ENCODE measurements at regions not wholly inside any gene's neighbourhood (a gene's known extent, or its start where the extent isn't known, plus 50 kb on each side); places are given as distances from the start of the nearest gene placed in this dataset.

DNA sequence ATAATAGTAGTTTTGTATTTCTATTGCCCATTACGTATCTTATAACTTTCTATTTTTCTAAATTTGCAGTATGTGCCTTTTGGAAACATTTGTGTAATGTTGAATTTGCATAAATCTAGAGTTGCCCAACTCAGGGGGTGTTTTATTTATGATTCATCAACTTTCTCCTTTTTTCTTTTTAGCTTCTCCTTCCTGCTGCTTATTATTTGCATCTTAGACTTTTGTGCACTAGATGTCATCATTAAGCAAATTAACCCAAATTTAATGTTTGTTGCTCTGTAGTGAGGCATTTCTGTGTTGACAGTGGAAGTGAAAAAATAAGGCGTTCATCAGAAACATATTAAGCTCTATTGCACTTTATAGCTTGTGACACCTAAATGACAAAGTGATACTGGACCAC is 56.2 kb upstream of the ZBED5 start:
- no peak for TF ChIP-seq POLR2A (IDR thresholded peaks at IDR 0.05; ENCODE audit: low read depth, low read length)
- no peak for TF ChIP-seq POLR2AphosphoS5 (IDR thresholded peaks at IDR 0.05; ENCODE audit: low read depth, low read length)
